Right lobe of liver (tissue), 6 donors: ENCODE measurements at regions not wholly inside any gene's neighbourhood (a gene's known extent, or its start where the extent isn't known, plus 50 kb on each side); places are given as distances from the start of the nearest gene placed in this dataset.

Source experiments
- ATAC-seq, 4 donors: fragments of 200-7000 bp; cut with Tn5 transposase; one replicate each; pipeline ENCODE4 v1.9.1; 2020; ENCODE audit warnings: mild to moderate bottlenecking in 4 of 4, moderate library complexity in 4 of 4
- DNase-seq, 3 donors: peaks; one replicate each; pipeline ENCODE4 v3.0.0-alpha.2; 2020
- H3K27ac ChIP-seq, 3 donors: fragments of 200-600 bp; one replicate each; pipeline ENCODE4 v1.8.0; 2022
- H3K27me3 ChIP-seq, 2 donors: fragments of 200-600 bp; one replicate each; pipeline ENCODE4 v1.8.0; 2022
- H3K36me3 ChIP-seq, 4 donors: fragments of 200-600 bp; sonication (generic) in 1 of 4; one replicate each; pipeline versions ENCODE4 v1.5.1 to v1.8.0; 2017 to 2022; ENCODE audit warnings: control low read depth in 1 of 4
- H3K4me1 ChIP-seq, 4 donors: fragments of 200-600 bp; sonication (generic) in 1 of 4; one replicate each; pipeline versions ENCODE4 v1.5.1 to v1.8.0; 2017 to 2022; ENCODE audit warnings: control low read depth in 1 of 4
- H3K4me3 ChIP-seq, 3 donors: fragments of 200-600 bp; one replicate each; pipeline ENCODE4 v1.8.0; 2022
- H3K9me3 ChIP-seq, 4 donors: fragments of 200-600 bp; sonication (generic) in 1 of 4; one replicate each; pipeline versions ENCODE4 v1.5.1 to v1.8.0; 2017 to 2022; ENCODE audit warnings: control low read depth in 1 of 4
- CTCF ChIP-seq, 4 donors: fragments of 200-600 bp in 3 of 4; fragments of 450-650 bp in 1 of 4; IDR thresholded peaks; one replicate each; pipeline versions ENCODE4 v1.5.1 to v1.8.0; 2016 to 2022; ENCODE audit warnings: antibody characterized with exemption in 4 of 4, mild to moderate bottlenecking in 2 of 4
- POLR2A ChIP-seq: fragments of 450-650 bp; IDR thresholded peaks from one replicate; pipeline ENCODE4 v1.6.1; 2017; ENCODE audit warnings: antibody characterized with exemption, mild to moderate bottlenecking
- WGBS: methylation state at CpG from one replicate; pipeline ENCODE4 v1.1.6; 2018; ENCODE audit warnings: low coverage, low lambda C conversion rate; ENCODE audit not compliant: insufficient coverage; ENCODE audit errors: missing lambda C conversion rate; 5-methylcytosine and 5-hydroxymethylcytosine counted together
- intact Hi-C, 2 donors: fragments of 100-400 bp; cut with DNase I; formaldehyde crosslinking; loops; one replicate each; pipeline versions ENCODE4 v1.11.2 to v1.14.1; 2022
- donor health status: DM: no; HTN: yes; CAD: no.
- donor health status: DM: no; HTN: no; CAD: no.
- donor health status: DM: no; HTN: no; CAD: no.
- donor health status: DM: no; HTN: yes; CAD: no.
- donor health status: DM: no; HTN: yes; CAD: no.

- Histone ChIP-seq H3K36me3 (no peaks in the 10 kb centered on the region), H3K4me1 (no peaks in the 10 kb centered on the region), H3K4me3 (no peak overlapping the region), H3K27ac (no peak overlapping the region), H3K9me3 (no peaks in the 10 kb centered on the region), H3K27me3 (no peaks in the 10 kb centered on the region)
- TF ChIP-seq CTCF (IDR thresholded peaks at IDR 0.05) (no peak), POLR2A (no peak)
- intact Hi-C loops, result no loop called here
- 67% methylated on average over 3 of the region's 4 CpGs for WGBS
- ATAC-seq (peak in 1 of 4 donors; percentile 40), DNase-seq (no peak)
These were observed 493.1 kb downstream of the CPS1 start for GRCh38 chr2:211049321-211050018.

- no peaks in the 10 kb centered on the region for H3K36me3 ChIP-seq
- DNase-seq (no peak), ATAC-seq (no peak)
- no peaks in the 10 kb centered on the region for H3K9me3 ChIP-seq
- TF ChIP-seq POLR2A, result no peak
- TF ChIP-seq CTCF (IDR thresholded peaks at IDR 0.05), result no peak
- H3K27ac ChIP-seq, result no peak overlapping the region
- intact Hi-C loops, result no loop called here
- H3K4me3 ChIP-seq, result no peak overlapping the region
- no peaks in the 10 kb centered on the region for H3K27me3 ChIP-seq
- H3K4me1 ChIP-seq, result no peaks in the 10 kb centered on the region
- 61% methylated on average over 5 of the region's 5 CpGs for WGBS
These were observed 499.0 kb downstream of the CPS1 start for GRCh38 chr2:211055438-211055837.

GRCh38 chr2:211061612-211062296, 505.4 kb downstream of the CPS1 start:
- TF ChIP-seq CTCF (IDR thresholded peaks at IDR 0.05) (no peak), POLR2A (no peak)
- Histone ChIP-seq H3K4me3 (no peak overlapping the region), H3K36me3 (no peaks in the 10 kb centered on the region), H3K9me3 (no peaks in the 10 kb centered on the region), H3K27me3 (no peaks in the 10 kb centered on the region), H3K27ac (no peak overlapping the region), H3K4me1 (no peaks in the 10 kb centered on the region)
- 20% methylated on average over 4 of the region's 4 CpGs for WGBS
- ATAC-seq (no peak), DNase-seq (no peak)
- intact Hi-C loops, result no loop called here

- ATAC-seq (no peak), DNase-seq (no peak)
- intact Hi-C loops, result no loop called here
- Histone ChIP-seq H3K27ac (no peak overlapping the region), H3K27me3 (no peaks in the 10 kb centered on the region), H3K4me1 (no peaks in the 10 kb centered on the region), H3K36me3 (no peaks in the 10 kb centered on the region), H3K4me3 (no peak overlapping the region), H3K9me3 (no peaks in the 10 kb centered on the region)
- WGBS, result 71% methylated on average over 5 of the region's 5 CpGs
- TF ChIP-seq POLR2A (no peak), CTCF (IDR thresholded peaks at IDR 0.05) (no peak)
These were observed 505.9 kb downstream of the CPS1 start for GRCh38 chr2:211062297-211062612.
